ENCODE measurements at regions not wholly inside any gene's neighbourhood (a gene's known extent, or its start where the extent isn't known, plus 50 kb on each side); places are given as distances from the start of the nearest gene placed in this dataset.

- dilution Hi-C loops (cut with MboI; ENCODE audit: extremely low pct_ligation_motif_present, low sequenced_read_pairs), result no loop called here
- Histone ChIP-seq H3K36me3 (ENCODE audit: control insufficient read depth in 2 of 2, extremely low read depth in 1 of 2, insufficient read depth in 2 of 2, low read length in 2 of 2) (no peaks in the 10 kb centered on the region), H3K4me2 (ENCODE audit: insufficient read depth, low read length) (no peak overlapping the region), H3K4me3 (replicated peaks in 1 of 3; ENCODE audit: insufficient read depth in 1 of 3, low read depth in 1 of 3, low read length in 3 of 3) (no peak overlapping the region), H3K9me1 (replicated peaks; ENCODE audit: control insufficient read depth, extremely low read depth, insufficient read depth, low read length) (no peaks in the 10 kb centered on the region), H3K9me3 (replicated peaks; ENCODE audit: control insufficient read depth, insufficient read depth, low read length) (no peaks in the 10 kb centered on the region), H3K4me1 (ENCODE audit: control insufficient read depth, extremely low read depth, insufficient read depth, low read length) (no peaks in the 10 kb centered on the region), H2AFZ (ENCODE audit: low read depth, low read length) (no peak overlapping the region), H4K20me1 (replicated peaks; ENCODE audit: control insufficient read depth, extremely low read depth, insufficient read depth, low read length) (no peaks in the 10 kb centered on the region), H3K79me2 (ENCODE audit: control insufficient read depth, insufficient read depth, low read length) (no peaks in the 10 kb centered on the region), H3K27me3 (ENCODE audit: control insufficient read depth in 2 of 2, insufficient read depth in 2 of 2, low read length in 2 of 2) (peaks cover 0 to 2% of the 10 kb centered on the region in 2 experiments), H3K9ac (replicated peaks; ENCODE audit: extremely low read depth, insufficient read depth, low read length) (no peak overlapping the region), H3K27ac (ENCODE audit: insufficient read depth, low read depth, low read length) (no peak overlapping the region)
- intact Hi-C loops (cut with micrococcal nuclease), result no loop called here
- ChIA-PET POLR2A (no interaction called here), CTCF (interaction anchor here (0.9 to 1.7 kb wide), 3 partner anchors 12 to 32 kb away, joined by 4 to 7 read pairs (median 5); no protein-coding TSS in a partner anchor)
- FAIRE-seq (no peak), DNase-seq (ENCODE audit: low read depth, low spot score) (no peak)
- no peak for TF ChIP-seq GATA2 (IDR thresholded peaks at IDR 0.05; ENCODE audit: insufficient read depth, insufficient read length, low read depth, low read length)
- TF ChIP-seq CTCF (IDR thresholded peaks at IDR 0.05; ENCODE audit: extremely low read depth in 1 of 2, insufficient read depth in 1 of 2, low read depth in 1 of 2, low read length in 2 of 2), result no peak
- TF ChIP-seq POLR2AphosphoS5 (IDR thresholded peaks at IDR 0.05; ENCODE audit: insufficient read depth, low read depth, low read length), result no peak
- TF ChIP-seq FOS (IDR thresholded peaks at IDR 0.05; ENCODE audit: borderline replicate concordance, insufficient read depth, low read length), result no peak
- TF ChIP-seq MYC (IDR thresholded peaks at IDR 0.05; ENCODE audit: low read depth, low read length), result no peak
- no peak for TF ChIP-seq EZH2 (IDR thresholded peaks at IDR 0.05; ENCODE audit: borderline replicate concordance, low read depth, low read length, severe bottlenecking)
- TF ChIP-seq MAX (IDR thresholded peaks at IDR 0.05; ENCODE audit: insufficient read depth, insufficient read length), result no peak
- TF ChIP-seq JUN (IDR thresholded peaks at IDR 0.05; ENCODE audit: borderline replicate concordance, insufficient read depth, insufficient read length, low read depth), result no peak
- no peak for TF ChIP-seq POLR2A (IDR thresholded peaks at IDR 0.05; ENCODE audit: low read depth, low read length)
- no TSS peak for BruUV-seq (replicated peaks)
Observed at GRCh38 chr21:35628316-35628715, 432.0 kb downstream of the SETD4 start.

Data from endothelial cell of umbilical vein (primary cell).